ENCODE measurements at regions not wholly inside any gene's neighbourhood (a gene's known extent, or its start where the extent isn't known, plus 50 kb on each side); places are given as distances from the start of the nearest gene placed in this dataset.

DNA sequence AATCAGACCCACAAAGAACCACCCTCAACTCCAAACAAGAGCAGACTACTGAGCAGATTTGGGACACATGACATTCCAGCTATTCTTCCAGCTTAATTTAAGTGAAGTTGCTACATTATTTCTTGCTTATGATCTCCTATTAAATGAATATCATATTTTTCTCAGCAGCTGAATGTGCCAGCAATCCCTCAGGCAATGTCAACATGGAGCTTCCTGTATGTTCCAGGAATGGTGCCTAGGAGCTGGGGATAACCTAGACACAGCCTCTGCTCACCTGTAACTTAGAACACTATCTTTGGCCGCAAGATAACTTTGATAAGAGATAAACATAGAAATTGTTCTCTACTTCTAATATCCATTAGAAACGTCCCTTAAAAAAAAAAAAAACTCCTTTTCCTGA, 274.4 kb upstream of the RASGEF1B start:
- Histone ChIP-seq H3K9ac (ENCODE audit: low read depth, low read length) (no peak overlapping the region), H3K27me3 (ENCODE audit: insufficient read depth, low read length) (no peaks in the 10 kb centered on the region), H3K27ac (ENCODE audit: low read length) (no peak overlapping the region), H3K4me1 (ENCODE audit: insufficient read depth, low read length) (no peaks in the 10 kb centered on the region), H3K36me3 (ENCODE audit: insufficient read depth, low read depth, low read length) (no peaks in the 10 kb centered on the region), H3K4me3 (ENCODE audit: low read length) (no peak overlapping the region), H3K9me3 (ENCODE audit: insufficient read depth, low read depth, low read length) (no peaks in the 10 kb centered on the region)

DNA sequence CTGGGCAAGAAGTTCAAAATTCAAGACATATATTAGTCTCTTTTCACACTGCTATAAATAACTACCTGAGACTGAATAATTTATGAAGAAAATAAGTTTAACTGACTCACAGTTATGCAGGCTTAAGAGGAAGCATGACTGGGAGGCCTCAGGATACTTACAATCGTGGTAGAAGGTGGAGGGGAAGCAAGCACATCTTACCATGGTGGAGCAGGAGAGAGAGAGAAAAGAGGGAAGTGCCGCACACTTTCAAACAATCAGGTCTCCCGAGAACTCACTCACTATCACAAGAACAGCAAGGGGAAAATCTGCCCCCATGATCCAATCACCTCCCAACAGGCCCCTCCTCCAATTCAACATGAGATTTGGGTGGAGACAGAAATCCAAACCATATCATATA, 273.3 kb upstream of the RASGEF1B start:
- Histone ChIP-seq H3K4me3 (ENCODE audit: low read length) (no peak overlapping the region), H3K9me3 (ENCODE audit: insufficient read depth, low read depth, low read length) (no peaks in the 10 kb centered on the region), H3K36me3 (ENCODE audit: insufficient read depth, low read depth, low read length) (no peaks in the 10 kb centered on the region), H3K27me3 (ENCODE audit: insufficient read depth, low read length) (no peaks in the 10 kb centered on the region), H3K4me1 (ENCODE audit: insufficient read depth, low read length) (no peaks in the 10 kb centered on the region), H3K9ac (ENCODE audit: low read depth, low read length) (no peak overlapping the region), H3K27ac (ENCODE audit: low read length) (no peak overlapping the region)

DNA sequence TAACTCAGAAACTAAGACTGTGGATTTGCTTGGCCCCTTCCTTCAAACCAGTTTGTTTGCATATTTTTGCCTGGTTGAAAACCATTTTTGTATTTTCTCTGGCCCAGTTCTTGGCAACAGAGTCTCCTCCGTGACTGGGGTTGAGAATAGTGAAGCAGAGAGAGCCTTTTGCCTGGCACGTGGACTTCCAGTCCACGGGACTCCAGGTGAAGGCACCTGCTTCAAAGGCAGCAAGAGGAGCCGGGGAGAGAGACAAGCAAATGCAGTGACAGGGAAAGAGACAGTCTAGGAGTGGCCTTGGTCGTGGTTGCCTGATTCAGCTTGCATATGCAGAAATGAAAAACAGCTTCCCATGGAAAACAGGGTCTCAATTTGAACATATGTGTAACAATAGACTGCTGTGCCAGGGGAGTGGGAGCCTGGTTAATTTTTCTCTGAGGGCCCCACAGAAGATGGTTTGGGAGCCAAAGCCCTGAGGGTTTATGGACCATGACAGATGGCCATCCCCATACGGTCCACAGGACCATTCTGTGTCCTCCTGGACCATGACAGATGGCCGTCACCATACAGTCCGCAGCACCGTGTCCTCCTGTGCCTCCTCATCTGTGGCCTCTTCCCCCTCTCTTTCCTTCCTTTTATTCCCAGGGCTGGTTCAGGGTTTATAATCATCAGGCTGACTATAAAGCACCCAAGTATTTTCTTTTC, 272.2 kb upstream of the RASGEF1B start:
- H3K27ac ChIP-seq (ENCODE audit: low read length), result no peak overlapping the region
- no peak overlapping the region for H3K9ac ChIP-seq (ENCODE audit: low read depth, low read length)
- H3K9me3 ChIP-seq (ENCODE audit: insufficient read depth, low read depth, low read length), result no peaks in the 10 kb centered on the region
- H3K4me1 ChIP-seq (ENCODE audit: insufficient read depth, low read length), result no peaks in the 10 kb centered on the region
- no peaks in the 10 kb centered on the region for H3K36me3 ChIP-seq (ENCODE audit: insufficient read depth, low read depth, low read length)
- no peak overlapping the region for H3K4me3 ChIP-seq (ENCODE audit: low read length)
- no peaks in the 10 kb centered on the region for H3K27me3 ChIP-seq (ENCODE audit: insufficient read depth, low read length)

DNA sequence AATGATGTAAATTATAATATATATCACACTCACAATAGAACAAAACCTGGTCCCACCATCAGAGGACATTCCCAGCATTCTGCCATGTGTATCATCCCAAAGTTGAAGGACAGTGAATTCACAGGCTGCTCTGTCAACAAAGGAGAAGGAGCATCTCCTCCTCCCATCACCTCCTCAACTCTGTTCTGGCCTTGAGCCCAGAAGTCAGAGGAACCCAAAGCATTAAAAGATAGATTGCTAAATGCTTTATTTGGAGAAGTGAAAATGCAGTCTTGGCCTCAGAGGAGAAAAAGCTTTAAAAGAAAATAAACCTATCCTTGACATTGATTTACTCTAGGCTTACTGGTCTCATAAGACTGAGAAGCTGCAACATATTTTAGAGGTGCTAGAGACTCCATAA, 268.8 kb upstream of the RASGEF1B start:
- no peak overlapping the region for H3K27ac ChIP-seq (ENCODE audit: low read length)
- H3K9ac ChIP-seq (ENCODE audit: low read depth, low read length), result no peak overlapping the region
- H3K36me3 ChIP-seq (ENCODE audit: insufficient read depth, low read depth, low read length), result no peaks in the 10 kb centered on the region
- no peaks in the 10 kb centered on the region for H3K27me3 ChIP-seq (ENCODE audit: insufficient read depth, low read length)
- no peaks in the 10 kb centered on the region for H3K4me1 ChIP-seq (ENCODE audit: insufficient read depth, low read length)
- H3K4me3 ChIP-seq (ENCODE audit: low read length), result no peak overlapping the region
- H3K9me3 ChIP-seq (ENCODE audit: insufficient read depth, low read depth, low read length), result no peaks in the 10 kb centered on the region

DNA sequence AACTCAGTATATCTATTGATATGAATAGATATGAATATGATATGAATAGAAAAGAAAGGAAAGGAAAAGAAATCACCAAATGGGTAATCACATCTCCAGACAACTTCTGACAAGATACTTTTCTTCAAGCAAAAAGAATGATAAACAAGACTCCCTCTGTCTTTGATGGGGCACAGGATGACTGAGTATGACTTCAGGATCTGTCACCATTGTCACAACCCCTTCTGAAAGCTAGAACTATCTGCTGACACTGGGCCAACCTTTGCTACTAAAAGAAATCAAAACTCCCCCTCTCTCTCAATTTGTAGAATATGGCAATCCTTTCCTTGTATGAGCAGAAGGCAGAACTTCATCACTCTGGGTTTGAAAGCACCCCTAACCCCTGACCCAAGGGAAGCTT, 267.2 kb upstream of the RASGEF1B start:
- Histone ChIP-seq H3K36me3 (ENCODE audit: insufficient read depth, low read depth, low read length) (no peaks in the 10 kb centered on the region), H3K27me3 (ENCODE audit: insufficient read depth, low read length) (no peaks in the 10 kb centered on the region), H3K4me1 (ENCODE audit: insufficient read depth, low read length) (no peaks in the 10 kb centered on the region), H3K27ac (ENCODE audit: low read length) (no peak overlapping the region), H3K4me3 (ENCODE audit: low read length) (no peak overlapping the region), H3K9me3 (ENCODE audit: insufficient read depth, low read depth, low read length) (no peaks in the 10 kb centered on the region), H3K9ac (ENCODE audit: low read depth, low read length) (no peak overlapping the region)

DNA sequence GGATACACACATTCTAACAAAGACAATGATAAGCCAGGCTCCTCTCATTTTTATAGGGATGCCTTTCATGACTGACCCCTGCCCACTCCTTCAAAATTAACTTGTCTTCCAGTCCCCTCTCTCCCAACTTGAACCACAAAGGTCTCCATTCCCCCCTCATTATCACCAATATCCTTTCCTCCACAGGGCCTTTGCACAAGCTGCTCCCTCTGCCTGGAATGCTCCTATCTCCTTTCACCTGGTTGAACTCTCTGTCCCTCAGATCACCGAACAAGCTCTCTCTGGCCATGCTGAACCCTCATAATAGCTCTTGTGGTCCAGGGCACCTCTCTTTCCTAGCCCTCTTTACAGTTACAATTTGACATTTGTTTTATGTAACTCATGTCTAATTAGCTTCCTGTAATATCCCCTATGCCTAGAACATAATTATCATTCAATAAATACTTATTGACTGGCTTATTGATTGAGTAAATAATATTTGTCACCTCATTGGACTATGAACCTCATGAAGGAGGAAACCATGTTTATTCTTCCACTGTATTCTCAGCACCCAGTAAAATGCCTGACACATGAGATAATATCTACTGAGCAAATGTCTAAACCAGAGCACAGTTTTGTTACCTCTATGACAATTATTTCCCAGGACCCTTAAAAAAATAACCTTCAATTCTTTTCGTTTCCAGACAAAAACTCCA, 266.3 kb upstream of the RASGEF1B start:
- H3K4me3 ChIP-seq (ENCODE audit: low read length), result no peak overlapping the region
- no peaks in the 10 kb centered on the region for H3K36me3 ChIP-seq (ENCODE audit: insufficient read depth, low read depth, low read length)
- H3K4me1 ChIP-seq (ENCODE audit: insufficient read depth, low read length), result no peaks in the 10 kb centered on the region
- H3K27me3 ChIP-seq (ENCODE audit: insufficient read depth, low read length), result no peaks in the 10 kb centered on the region
- no peak overlapping the region for H3K27ac ChIP-seq (ENCODE audit: low read length)
- H3K9me3 ChIP-seq (ENCODE audit: insufficient read depth, low read depth, low read length), result no peaks in the 10 kb centered on the region
- H3K9ac ChIP-seq (ENCODE audit: low read depth, low read length), result no peak overlapping the region

DNA sequence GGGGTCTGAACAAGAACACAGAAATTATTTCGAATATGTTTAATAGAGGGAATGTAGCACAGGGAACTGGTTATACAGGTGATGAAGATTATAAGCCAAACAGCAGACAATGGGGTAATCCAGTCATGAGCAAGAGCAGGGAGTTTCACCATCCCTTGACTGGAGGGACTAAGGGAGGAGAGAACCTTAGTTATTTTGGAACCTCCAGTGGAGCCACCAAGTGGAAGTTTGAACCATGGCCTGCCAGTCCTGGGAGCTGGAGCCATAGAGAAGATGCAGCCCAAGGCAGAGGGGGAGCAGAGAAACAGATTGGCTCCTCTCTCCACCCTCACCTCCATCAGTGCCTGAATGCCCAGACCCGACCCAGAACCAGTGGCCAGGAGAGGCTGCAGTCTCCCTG, 264.6 kb upstream of the RASGEF1B start:
- Histone ChIP-seq H3K9ac (ENCODE audit: low read depth, low read length) (no peak overlapping the region), H3K4me3 (ENCODE audit: low read length) (no peak overlapping the region), H3K4me1 (ENCODE audit: insufficient read depth, low read length) (no peaks in the 10 kb centered on the region), H3K27me3 (ENCODE audit: insufficient read depth, low read length) (no peaks in the 10 kb centered on the region), H3K36me3 (ENCODE audit: insufficient read depth, low read depth, low read length) (no peaks in the 10 kb centered on the region), H3K27ac (ENCODE audit: low read length) (no peak overlapping the region), H3K9me3 (ENCODE audit: insufficient read depth, low read depth, low read length) (no peaks in the 10 kb centered on the region)

DNA sequence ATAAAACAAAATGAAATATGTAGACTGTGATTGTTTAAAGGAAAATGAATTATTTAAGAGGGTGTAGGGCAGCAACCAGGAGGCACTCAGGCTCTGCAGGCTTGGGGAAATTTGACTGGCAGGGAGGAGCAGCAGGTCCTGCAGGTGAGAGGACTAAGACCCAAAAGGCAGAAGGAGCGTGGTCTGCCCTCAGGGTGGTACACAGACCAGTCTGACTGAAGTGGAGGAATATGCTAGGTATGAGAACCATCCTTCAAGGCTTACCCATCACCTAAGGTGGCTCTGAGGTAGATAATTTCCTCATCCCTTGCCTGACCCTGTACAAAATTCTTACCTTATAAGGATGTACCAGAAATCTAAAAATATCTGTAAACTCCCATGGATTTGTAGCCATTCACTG, 261.3 kb upstream of the RASGEF1B start:
- H3K4me3 ChIP-seq (ENCODE audit: low read length), result no peak overlapping the region
- no peaks in the 10 kb centered on the region for H3K4me1 ChIP-seq (ENCODE audit: insufficient read depth, low read length)
- no peak overlapping the region for H3K27ac ChIP-seq (ENCODE audit: low read length)
- no peaks in the 10 kb centered on the region for H3K36me3 ChIP-seq (ENCODE audit: insufficient read depth, low read depth, low read length)
- no peaks in the 10 kb centered on the region for H3K9me3 ChIP-seq (ENCODE audit: insufficient read depth, low read depth, low read length)
- H3K27me3 ChIP-seq (ENCODE audit: insufficient read depth, low read length), result no peaks in the 10 kb centered on the region
- no peak overlapping the region for H3K9ac ChIP-seq (ENCODE audit: low read depth, low read length)

DNA sequence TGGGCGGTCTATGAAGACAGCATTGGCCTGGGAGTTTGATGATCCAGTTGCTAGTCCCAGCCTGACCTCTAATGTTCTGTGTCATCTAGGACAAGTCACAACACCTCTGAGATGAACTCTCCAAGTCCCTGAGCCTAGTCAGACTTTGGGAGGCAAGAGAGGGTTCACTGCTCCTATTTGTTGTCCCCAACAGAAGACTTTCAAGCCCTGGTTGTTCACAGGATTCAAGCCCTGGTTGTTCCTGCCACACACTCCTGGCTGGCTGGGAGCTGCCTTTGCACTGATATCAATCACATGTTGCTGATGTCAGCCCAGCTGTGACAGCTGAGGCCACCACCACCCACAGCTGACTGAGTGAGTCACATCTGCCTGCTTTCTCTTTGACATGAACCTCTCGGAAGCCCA, 253.2 kb upstream of the RASGEF1B start:
- H3K4me1 ChIP-seq (ENCODE audit: insufficient read depth, low read length), result no peaks in the 10 kb centered on the region; the same call in 1 of the 2 replicates
- H3K27ac ChIP-seq (ENCODE audit: low read length), result no peak overlapping the region
- H3K36me3 ChIP-seq (ENCODE audit: insufficient read depth, low read depth, low read length), result no peaks in the 10 kb centered on the region
- no peaks in the 10 kb centered on the region for H3K27me3 ChIP-seq (ENCODE audit: insufficient read depth, low read length)
- H3K4me3 ChIP-seq (ENCODE audit: low read length), result no peak overlapping the region
- no peaks in the 10 kb centered on the region for H3K9me3 ChIP-seq (ENCODE audit: insufficient read depth, low read depth, low read length)
- no peak overlapping the region for H3K9ac ChIP-seq (ENCODE audit: low read depth, low read length)

DNA sequence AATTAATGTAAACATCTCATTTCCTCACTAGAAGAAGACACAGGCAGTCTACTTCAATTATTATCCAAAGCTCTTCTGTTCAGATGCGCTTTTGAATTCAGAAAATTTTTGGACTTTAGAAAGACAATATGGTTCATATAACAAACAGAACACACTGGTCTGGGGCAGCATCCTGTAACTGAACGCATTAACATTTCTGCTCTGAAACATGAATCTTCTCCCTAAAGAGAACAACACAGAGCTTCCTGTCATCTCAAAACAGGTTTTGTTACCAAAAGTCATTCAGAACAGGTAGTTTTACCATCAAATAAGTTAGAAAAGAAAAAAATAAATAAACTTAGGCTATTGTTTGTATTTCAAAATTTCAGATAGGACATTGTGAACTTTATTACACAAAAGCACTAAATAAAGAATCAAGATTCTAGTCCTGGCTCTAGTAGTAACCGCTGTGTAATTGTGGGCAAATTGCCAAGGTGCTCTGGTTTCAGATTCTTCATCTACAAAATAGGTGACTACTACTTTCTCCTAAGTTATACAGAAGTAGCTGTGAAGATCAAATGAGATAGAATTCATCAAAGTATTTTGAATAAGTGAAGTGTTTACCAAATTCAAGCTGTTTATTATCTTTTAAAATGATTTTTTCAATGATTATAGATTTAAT, 252.3 kb upstream of the RASGEF1B start:
- Histone ChIP-seq H3K36me3 (ENCODE audit: insufficient read depth, low read depth, low read length) (no peaks in the 10 kb centered on the region), H3K27ac (ENCODE audit: low read length) (no peak overlapping the region), H3K4me1 (ENCODE audit: insufficient read depth, low read length) (no peaks in the 10 kb centered on the region; the same call in 1 of the 2 replicates), H3K27me3 (ENCODE audit: insufficient read depth, low read length) (no peaks in the 10 kb centered on the region), H3K9me3 (ENCODE audit: insufficient read depth, low read depth, low read length) (no peaks in the 10 kb centered on the region), H3K9ac (ENCODE audit: low read depth, low read length) (no peak overlapping the region), H3K4me3 (ENCODE audit: low read length) (no peak overlapping the region)

DNA sequence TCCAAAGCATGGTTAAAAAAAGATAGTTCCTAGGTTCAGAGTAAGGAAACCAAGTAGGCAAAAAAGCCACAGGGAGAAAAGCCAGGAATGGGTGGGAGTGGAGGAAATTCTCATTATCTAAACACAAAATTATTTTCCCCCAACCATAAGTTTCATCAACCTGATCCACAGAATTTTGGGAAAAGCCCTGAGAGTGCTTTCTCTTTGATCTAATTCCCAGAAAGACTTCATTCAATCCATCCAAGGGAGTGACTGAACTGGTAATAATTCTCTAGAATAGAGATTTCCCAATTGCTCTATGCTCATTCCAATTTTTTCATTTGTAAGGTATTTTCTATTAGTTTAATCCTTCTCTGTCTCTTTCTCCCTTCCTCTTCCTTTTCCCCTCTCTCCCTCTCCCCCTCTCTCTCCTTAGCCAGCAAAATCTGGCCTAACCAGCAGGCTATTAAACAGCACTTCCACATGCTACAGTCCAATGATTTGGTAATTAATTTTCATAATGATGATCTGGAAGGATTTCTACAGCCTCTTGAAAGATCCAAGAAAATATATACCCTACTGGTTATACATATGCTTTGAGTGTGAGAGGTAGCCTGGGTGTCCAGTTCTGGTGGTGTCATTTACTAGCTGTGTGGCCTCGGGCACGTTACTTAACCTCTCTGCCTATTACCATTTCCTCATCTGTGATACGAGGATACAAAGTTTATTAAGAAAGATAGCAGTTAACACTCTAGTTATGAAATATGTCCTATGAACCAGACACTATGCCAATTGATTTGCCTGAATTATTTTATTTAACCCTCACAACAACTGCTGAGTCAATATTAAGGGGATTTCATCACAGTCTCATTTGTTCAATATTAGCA, 251.5 kb upstream of the RASGEF1B start:
- H3K27ac ChIP-seq (ENCODE audit: low read length), result no peak overlapping the region
- H3K4me1 ChIP-seq (ENCODE audit: insufficient read depth, low read length), result no peaks in the 10 kb centered on the region; the same call in 1 of the 2 replicates
- no peaks in the 10 kb centered on the region for H3K36me3 ChIP-seq (ENCODE audit: insufficient read depth, low read depth, low read length)
- no peak overlapping the region for H3K9ac ChIP-seq (ENCODE audit: low read depth, low read length)
- H3K27me3 ChIP-seq (ENCODE audit: insufficient read depth, low read length), result no peaks in the 10 kb centered on the region
- no peak overlapping the region for H3K4me3 ChIP-seq (ENCODE audit: low read length)
- no peaks in the 10 kb centered on the region for H3K9me3 ChIP-seq (ENCODE audit: insufficient read depth, low read depth, low read length)

Measured in iPS-20b (cell line).